PC-3 (cell line): ENCODE measurements at regions not wholly inside any gene's neighbourhood (a gene's known extent, or its start where the extent isn't known, plus 50 kb on each side); places are given as distances from the start of the nearest gene placed in this dataset.

Experiments
- ATAC-seq: fragments of 200-7000 bp; cut with Tn5 transposase; 2 replicates; pipeline ENCODE4 v1.9.1; 2020; ENCODE audit warnings: mild to moderate bottlenecking, moderate library complexity
- BruUV-seq: library from RNA; stranded (reverse); fragments of 400-500 nt; replicated peaks from 2 replicates; lab custom pipeline; 2021; lab: Mats Ljungman, UMichigan
- CTCF ChIA-PET: fragments of 300-600 bp; sonication (Branson Sonifier 250); formaldehyde crosslinking; loops from one replicate; lab custom pipeline; 2022; ENCODE audit warnings: antibody characterized with exemption; lab: Charles Lee
- POLR2A ChIA-PET: fragments of 300-600 bp; sonication (Branson Sonifier 250); formaldehyde crosslinking; loops from one replicate; lab custom pipeline; 2022; ENCODE audit warnings: antibody characterized with exemption; ENCODE audit not compliant: unreplicated experiment; lab: Charles Lee
- DNase-seq: peaks from one replicate; pipeline ENCODE4 v3.0.0-alpha.2; 2015
- H2AFZ ChIP-seq: fragments of 300-600 bp; sonication (generic); 2 replicates; pipeline ENCODE4 v1.6.0; 2016; ENCODE audit warnings: antibody characterized with exemption, low read length
- H3F3A ChIP-seq: fragments of 300-600 bp; sonication (generic); one replicate; pipeline ENCODE4 v1.6.0; 2017; ENCODE audit warnings: antibody characterized with exemption, low read length, control low read depth, mild to moderate bottlenecking; ENCODE audit not compliant: unreplicated experiment
- H3K27ac ChIP-seq: fragments of 300-600 bp; sonication (generic); 2 replicates; pipeline ENCODE4 v1.5.1; 2016; ENCODE audit warnings: mild to moderate bottlenecking, low read length
- H3K27me3 ChIP-seq: fragments of 300-600 bp; sonication (generic); 2 replicates; pipeline ENCODE4 v1.6.1; 2016; ENCODE audit warnings: low read length, mixed read lengths
- H3K36me3 ChIP-seq: fragments of 300-600 bp; sonication (generic); 2 replicates; pipeline ENCODE4 v1.6.1; 2016; ENCODE audit warnings: low read depth, mixed run types, low read length, mixed read lengths
- H3K4me1 ChIP-seq: fragments of 300-600 bp; sonication (generic); 2 replicates; pipeline ENCODE4 v1.5.1; 2016; ENCODE audit warnings: low read length; ENCODE audit not compliant: insufficient read depth
- H3K4me2 ChIP-seq: fragments of 300-600 bp; sonication (generic); 2 replicates; pipeline ENCODE4 v1.6.0; 2016; ENCODE audit warnings: low read length
- H3K4me3 ChIP-seq: fragments of 300-600 bp; sonication (generic); 2 replicates; pipeline ENCODE4 v1.5.1; 2016; ENCODE audit warnings: mild to moderate bottlenecking, low read length, mixed read lengths
- H3K79me2 ChIP-seq: fragments of 300-600 bp; sonication (generic); 2 replicates; pipeline ENCODE4 v1.6.1; 2017; ENCODE audit warnings: low read length, mixed read lengths
- H3K9ac ChIP-seq: fragments of 300-600 bp; sonication (generic); 2 replicates; pipeline ENCODE4 v1.6.0; 2016; ENCODE audit warnings: mild to moderate bottlenecking, low read length
- H3K9me2 ChIP-seq: fragments of 300-600 bp; sonication (generic); replicated peaks from 2 replicates; pipeline ENCODE4 v1.6.1; 2016; ENCODE audit warnings: mixed run types, low read length, mixed read lengths
- H3K9me3 ChIP-seq: fragments of 300-600 bp; sonication (generic); 2 replicates; pipeline ENCODE4 v1.6.1; 2016; ENCODE audit warnings: low read length, mixed read lengths
- H4K20me1 ChIP-seq: fragments of 300-600 bp; sonication (generic); 2 replicates; pipeline ENCODE4 v1.6.1; 2016; ENCODE audit warnings: low read length, mixed read lengths
- EZH2 ChIP-seq: fragments of 300-600 bp; sonication (generic); IDR thresholded peaks from one replicate; pipeline ENCODE4 v1.6.1; 2017; ENCODE audit warnings: antibody characterized with exemption, mild to moderate bottlenecking, low read length; ENCODE audit not compliant: unreplicated experiment
- EZH2phosphoT487 ChIP-seq: fragments of 300-600 bp; sonication (generic); IDR thresholded peaks from 2 replicates; pipeline ENCODE4 v1.6.1; 2018; ENCODE audit warnings: mild to moderate bottlenecking, antibody characterized with exemption, low read length, borderline replicate concordance
- intact Hi-C: fragments of 100-400 bp; cut with micrococcal nuclease; formaldehyde crosslinking; loops from 2 replicates; pipeline ENCODE4 v1.9.0; 2023
- TF ChIP-seq, protein P1 (sequence below): fragments of 300-600 bp; sonication (generic); conservative IDR thresholded peaks from 2 replicates; pipeline ENCODE4 v1.5.1; 2017; ENCODE audit warnings: antibody characterized with exemption, low read depth, mild to moderate bottlenecking, low read length

DNA sequence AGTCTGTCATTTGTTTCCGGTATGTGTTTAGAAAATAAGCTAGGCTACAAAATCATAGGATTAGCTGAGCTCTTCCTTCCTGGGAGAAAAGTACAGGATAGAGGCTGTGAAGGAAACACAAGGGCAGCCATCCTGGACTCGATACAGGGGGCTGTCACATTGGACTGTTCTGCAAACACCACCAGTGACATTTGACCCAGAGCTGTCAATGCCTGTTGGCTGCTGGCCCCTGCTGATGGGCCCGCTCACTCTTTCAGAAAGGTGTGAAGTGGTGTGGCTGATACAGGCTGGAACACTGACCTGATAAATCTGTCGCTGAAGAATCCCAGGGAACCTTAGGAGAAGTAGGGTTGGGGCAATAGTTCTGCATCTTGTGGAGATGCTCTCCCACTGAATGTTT lies 183.1 kb downstream of the RHOU start:
- H3K9me2 ChIP-seq = no peaks in the 10 kb centered on the region
- TF ChIP-seq EZH2 (no peak), EZH2phosphoT487 (no peak)
- TF ChIP-seq, protein P1, sequence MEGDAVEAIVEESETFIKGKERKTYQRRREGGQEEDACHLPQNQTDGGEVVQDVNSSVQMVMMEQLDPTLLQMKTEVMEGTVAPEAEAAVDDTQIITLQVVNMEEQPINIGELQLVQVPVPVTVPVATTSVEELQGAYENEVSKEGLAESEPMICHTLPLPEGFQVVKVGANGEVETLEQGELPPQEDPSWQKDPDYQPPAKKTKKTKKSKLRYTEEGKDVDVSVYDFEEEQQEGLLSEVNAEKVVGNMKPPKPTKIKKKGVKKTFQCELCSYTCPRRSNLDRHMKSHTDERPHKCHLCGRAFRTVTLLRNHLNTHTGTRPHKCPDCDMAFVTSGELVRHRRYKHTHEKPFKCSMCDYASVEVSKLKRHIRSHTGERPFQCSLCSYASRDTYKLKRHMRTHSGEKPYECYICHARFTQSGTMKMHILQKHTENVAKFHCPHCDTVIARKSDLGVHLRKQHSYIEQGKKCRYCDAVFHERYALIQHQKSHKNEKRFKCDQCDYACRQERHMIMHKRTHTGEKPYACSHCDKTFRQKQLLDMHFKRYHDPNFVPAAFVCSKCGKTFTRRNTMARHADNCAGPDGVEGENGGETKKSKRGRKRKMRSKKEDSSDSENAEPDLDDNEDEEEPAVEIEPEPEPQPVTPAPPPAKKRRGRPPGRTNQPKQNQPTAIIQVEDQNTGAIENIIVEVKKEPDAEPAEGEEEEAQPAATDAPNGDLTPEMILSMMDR = no peak
- H3K4me3 ChIP-seq = no peak overlapping the region
- ChIA-PET POLR2A (no interaction called here), CTCF (no interaction called here)
- no peak overlapping the region for H2AFZ ChIP-seq
- BruUV-seq = no TSS peak
- no peaks in the 10 kb centered on the region for H4K20me1 ChIP-seq
- no peak overlapping the region for H3K4me2 ChIP-seq
- H3K36me3 ChIP-seq = no peaks in the 10 kb centered on the region
- no peaks in the 10 kb centered on the region for H3F3A ChIP-seq
- H3K79me2 ChIP-seq = no peaks in the 10 kb centered on the region
- intact Hi-C loops = no loop called here
- H3K9me3 ChIP-seq = no peaks in the 10 kb centered on the region
- H3K9ac ChIP-seq = no peak overlapping the region
- no peaks in the 10 kb centered on the region for H3K4me1 ChIP-seq
- H3K27ac ChIP-seq = no peak overlapping the region
- ATAC-seq = no peak
- H3K27me3 ChIP-seq = peaks cover 53% of the 10 kb centered on the region
- DNase-seq = no peak

DNA sequence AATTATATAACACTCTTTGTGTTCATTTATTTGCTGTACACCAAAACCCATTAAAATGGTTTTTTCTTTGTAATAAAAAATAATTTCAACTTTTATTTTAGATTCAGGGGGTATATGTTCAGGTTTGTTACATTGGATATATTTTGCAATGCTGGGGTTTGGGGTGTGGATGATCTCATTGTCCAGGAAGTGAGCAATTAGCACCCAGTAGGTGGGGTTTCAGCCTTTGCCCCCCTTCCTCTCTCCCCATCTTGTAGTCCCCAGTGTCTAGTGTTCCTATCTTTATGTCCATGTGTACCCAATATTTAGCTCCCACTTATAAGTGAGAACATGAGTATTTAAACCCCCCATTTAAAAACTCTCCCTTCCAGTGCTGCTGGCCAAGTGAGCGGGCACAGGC lies 184.6 kb downstream of the RHOU start:
- H3K4me3 ChIP-seq = no peak overlapping the region
- H3F3A ChIP-seq = no peaks in the 10 kb centered on the region
- no peaks in the 10 kb centered on the region for H3K79me2 ChIP-seq
- no TSS peak for BruUV-seq
- TF ChIP-seq EZH2 (no peak), EZH2phosphoT487 (no peak)
- TF ChIP-seq, protein P1 = no peak
- H3K36me3 ChIP-seq = no peaks in the 10 kb centered on the region
- H3K4me1 ChIP-seq = no peaks in the 10 kb centered on the region
- no peaks in the 10 kb centered on the region for H4K20me1 ChIP-seq
- CTCF ChIA-PET = no interaction called here
- no peaks in the 10 kb centered on the region for H3K9me3 ChIP-seq
- DNase-seq (no peak), ATAC-seq (no peak)
- H3K27ac ChIP-seq = no peak overlapping the region
- peaks cover 50% of the 10 kb centered on the region for H3K27me3 ChIP-seq
- POLR2A ChIA-PET = no interaction called here
- H3K9ac ChIP-seq = no peak overlapping the region
- H3K4me2 ChIP-seq = no peak overlapping the region
- no peak overlapping the region for H2AFZ ChIP-seq
- H3K9me2 ChIP-seq = no peaks in the 10 kb centered on the region
- intact Hi-C loops = no loop called here

DNA sequence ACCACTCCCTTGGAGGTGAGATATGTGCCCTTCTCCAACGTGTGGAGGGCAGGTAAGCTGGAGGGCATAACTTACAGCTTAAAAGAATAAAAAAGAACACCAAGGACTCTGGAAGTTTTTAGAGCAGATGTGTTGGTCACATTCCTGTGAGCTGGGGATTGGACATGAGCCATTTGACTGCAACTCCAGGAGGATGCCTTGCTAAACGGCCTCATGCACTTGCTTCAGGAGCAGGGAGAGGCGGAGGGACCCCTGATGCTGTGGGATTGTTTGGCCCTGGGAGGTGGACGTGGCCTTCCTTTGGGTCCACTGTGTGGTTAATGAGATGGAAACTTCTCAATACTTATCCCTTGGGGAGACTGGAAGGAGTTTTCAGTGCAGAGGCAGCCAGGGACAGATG lies 185.6 kb downstream of the RHOU start:
- CTCF ChIA-PET = no interaction called here
- no TSS peak for BruUV-seq
- intact Hi-C loops = no loop called here

More for the DNA sequence above, 185.6 kb downstream of the RHOU start:
- peaks cover 57% of the 10 kb centered on the region for H3K27me3 ChIP-seq
- no peak for TF ChIP-seq EZH2phosphoT487
- TF ChIP-seq, protein P1 = no peak
- TF ChIP-seq EZH2 = no peak
- H3K36me3 ChIP-seq = no peaks in the 10 kb centered on the region
- no peak overlapping the region for H3K4me2 ChIP-seq
- H3K4me1 ChIP-seq = no peaks in the 10 kb centered on the region
- no peaks in the 10 kb centered on the region for H4K20me1 ChIP-seq
- H3K4me3 ChIP-seq = no peak overlapping the region
- no peak overlapping the region for H3K27ac ChIP-seq
- ATAC-seq (no peak), DNase-seq (no peak)
- no peak overlapping the region for H2AFZ ChIP-seq
- H3K79me2 ChIP-seq = no peaks in the 10 kb centered on the region
- H3K9me3 ChIP-seq = no peaks in the 10 kb centered on the region
- no peaks in the 10 kb centered on the region for H3F3A ChIP-seq
- H3K9me2 ChIP-seq = no peaks in the 10 kb centered on the region
- no peak overlapping the region for H3K9ac ChIP-seq
- POLR2A ChIA-PET = no interaction called here
